A673 (cell line): ENCODE measurements at regions not wholly inside any gene's neighbourhood (a gene's known extent, or its start where the extent isn't known, plus 50 kb on each side); places are given as distances from the start of the nearest gene placed in this dataset.

Experiments
- BruUV-seq: library from RNA; stranded (reverse); fragments of 400-500 nt; replicated peaks from 2 replicates; lab custom pipeline; 2021; lab: Mats Ljungman, UMichigan
- CTCF ChIA-PET: fragments of 300-600 bp; sonication (Branson Sonifier 250); formaldehyde crosslinking; loops from one replicate; lab custom pipeline; 2022; ENCODE audit warnings: antibody characterized with exemption; lab: Charles Lee
- POLR2A ChIA-PET: fragments of 300-600 bp; sonication (Branson Sonifier 250); formaldehyde crosslinking; loops from one replicate; lab custom pipeline; 2022; ENCODE audit warnings: antibody characterized with exemption; ENCODE audit not compliant: low non-redundant PET; lab: Charles Lee
- DNase-seq: peaks from one replicate; pipeline ENCODE4 v3.0.0-alpha.2; 2015; ENCODE audit warnings: low spot score
- H3K27ac ChIP-seq: fragments of 200-600 bp; sonication (generic); 2 replicates; pipeline ENCODE4 v1.5.1; 2016; ENCODE audit warnings: mixed run types, low read depth, mild to moderate bottlenecking, mixed read lengths, antibody characterized with exemption, low read length; ENCODE audit not compliant: poor library complexity, severe bottlenecking
- H3K27me3 ChIP-seq: fragments of 200-600 bp; sonication (generic); replicated peaks from 2 replicates; pipeline ENCODE4 v1.6.1; 2017; ENCODE audit warnings: mixed run types, low read depth, mild to moderate bottlenecking, mixed read lengths, antibody characterized with exemption, low read length; ENCODE audit not compliant: insufficient read depth, poor library complexity
- H3K36me3 ChIP-seq: fragments of 200-600 bp; sonication (generic); 2 replicates; pipeline ENCODE4 v1.6.1; 2016; ENCODE audit warnings: mixed run types, mild to moderate bottlenecking, mixed read lengths, antibody characterized with exemption, low read length; ENCODE audit not compliant: insufficient read depth, poor library complexity, severe bottlenecking
- H3K4me1 ChIP-seq: fragments of 200-600 bp; sonication (generic); 2 replicates; pipeline ENCODE4 v1.6.1; 2017; ENCODE audit warnings: mixed run types, mild to moderate bottlenecking, mixed read lengths, antibody characterized with exemption, low read length; ENCODE audit not compliant: insufficient read depth, poor library complexity, severe bottlenecking
- H3K4me3 ChIP-seq: fragments of 200-600 bp; sonication (generic); 2 replicates; pipeline ENCODE4 v1.5.1; 2016; ENCODE audit warnings: low read depth, mixed run types, mild to moderate bottlenecking, mixed read lengths, low read length; ENCODE audit not compliant: poor library complexity, severe bottlenecking
- H3K9me3 ChIP-seq: fragments of 200-600 bp; sonication (generic); 2 replicates; pipeline ENCODE4 v1.6.1; 2016; ENCODE audit warnings: mixed run types, low read depth, mild to moderate bottlenecking, mixed read lengths, antibody characterized with exemption, low read length; ENCODE audit not compliant: poor library complexity, severe bottlenecking
- EZH2 ChIP-seq: fragments of 200-600 bp; sonication (generic); IDR thresholded peaks from 2 replicates; pipeline ENCODE4 v1.6.1; 2017; ENCODE audit warnings: borderline replicate concordance, low read depth, mild to moderate bottlenecking, mixed read lengths, antibody characterized with exemption, low read length; ENCODE audit not compliant: poor library complexity, severe bottlenecking
- intact Hi-C: fragments of 100-400 bp; cut with micrococcal nuclease; formaldehyde crosslinking; loops from one replicate; pipeline ENCODE4 v1.10.0; 2022; ENCODE audit not compliant: unreplicated experiment
- TF ChIP-seq, protein P1 (sequence below): fragments of 300-800, 200-600 bp; sonication (generic); conservative IDR thresholded peaks from 2 replicates; pipeline ENCODE4 v1.5.1; 2017; ENCODE audit warnings: low read depth, mild to moderate bottlenecking, antibody characterized with exemption, low read length, moderate library complexity, mixed read lengths

DNA sequence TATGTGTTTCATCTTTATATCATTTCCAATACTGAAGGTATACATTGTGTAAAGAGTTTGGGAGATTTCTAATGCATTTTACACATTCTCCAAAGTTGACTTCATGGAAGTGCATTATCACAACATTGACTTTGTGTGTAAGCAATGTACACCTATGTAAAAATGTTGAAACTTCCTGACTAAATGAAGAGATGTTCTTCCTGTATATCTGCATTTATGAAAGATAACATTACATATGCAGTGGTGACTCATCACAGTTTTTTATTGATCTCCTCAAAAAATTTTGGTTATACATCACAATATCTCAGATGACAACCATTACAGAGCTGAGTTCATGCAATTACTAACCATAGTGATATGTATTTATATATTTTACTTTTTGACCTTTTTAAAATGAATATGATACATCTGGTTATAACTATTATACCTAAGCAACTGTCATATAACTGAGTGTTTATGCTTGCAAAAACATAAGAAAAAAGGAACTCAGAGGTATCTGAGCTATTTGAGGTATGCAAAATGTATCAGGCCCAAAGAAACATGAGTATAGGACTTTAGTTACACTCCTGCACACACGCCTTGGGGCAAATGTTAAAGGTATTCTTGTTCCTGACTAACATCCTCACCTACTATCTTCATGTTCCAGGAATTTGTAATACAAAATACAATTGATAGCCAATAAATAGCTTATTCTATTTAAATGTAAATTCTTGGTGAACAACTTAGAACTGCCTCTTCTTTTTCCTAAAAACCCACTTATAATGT lies 88.2 kb upstream of the OLFM3 start:
- BruUV-seq, result no TSS peak

DNA sequence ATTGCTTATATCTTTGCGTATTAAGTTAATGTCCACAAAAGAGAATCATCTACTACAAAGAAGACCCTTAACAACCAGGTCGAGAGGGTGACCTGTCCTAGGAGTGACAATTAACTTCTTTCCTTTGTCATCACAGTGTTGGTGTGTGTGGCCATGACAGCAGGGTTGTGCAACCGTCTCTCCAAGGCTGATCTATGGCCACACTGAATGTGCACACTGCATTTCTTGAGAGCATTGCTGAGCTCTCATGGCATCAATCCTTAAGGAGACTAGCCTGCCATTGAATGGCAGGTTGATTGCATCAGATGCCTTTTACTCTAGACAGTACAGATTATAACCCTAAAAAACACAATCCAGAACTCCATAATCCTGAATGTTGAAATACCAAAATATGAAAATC lies 86.5 kb upstream of the OLFM3 start:
- intact Hi-C loops, result no loop called here
- DNase-seq, result no peak
- ChIA-PET CTCF (no interaction called here), POLR2A (no interaction called here)
- Histone ChIP-seq H3K27ac (no peak overlapping the region), H3K4me3 (no peak overlapping the region), H3K36me3 (no peaks in the 10 kb centered on the region), H3K9me3 (peaks cover 10% of the 10 kb centered on the region), H3K27me3 (no peaks in the 10 kb centered on the region), H3K4me1 (no peaks in the 10 kb centered on the region)
- TF ChIP-seq EZH2, result no peak
- TF ChIP-seq, protein P1, sequence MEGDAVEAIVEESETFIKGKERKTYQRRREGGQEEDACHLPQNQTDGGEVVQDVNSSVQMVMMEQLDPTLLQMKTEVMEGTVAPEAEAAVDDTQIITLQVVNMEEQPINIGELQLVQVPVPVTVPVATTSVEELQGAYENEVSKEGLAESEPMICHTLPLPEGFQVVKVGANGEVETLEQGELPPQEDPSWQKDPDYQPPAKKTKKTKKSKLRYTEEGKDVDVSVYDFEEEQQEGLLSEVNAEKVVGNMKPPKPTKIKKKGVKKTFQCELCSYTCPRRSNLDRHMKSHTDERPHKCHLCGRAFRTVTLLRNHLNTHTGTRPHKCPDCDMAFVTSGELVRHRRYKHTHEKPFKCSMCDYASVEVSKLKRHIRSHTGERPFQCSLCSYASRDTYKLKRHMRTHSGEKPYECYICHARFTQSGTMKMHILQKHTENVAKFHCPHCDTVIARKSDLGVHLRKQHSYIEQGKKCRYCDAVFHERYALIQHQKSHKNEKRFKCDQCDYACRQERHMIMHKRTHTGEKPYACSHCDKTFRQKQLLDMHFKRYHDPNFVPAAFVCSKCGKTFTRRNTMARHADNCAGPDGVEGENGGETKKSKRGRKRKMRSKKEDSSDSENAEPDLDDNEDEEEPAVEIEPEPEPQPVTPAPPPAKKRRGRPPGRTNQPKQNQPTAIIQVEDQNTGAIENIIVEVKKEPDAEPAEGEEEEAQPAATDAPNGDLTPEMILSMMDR, result no peak
- no TSS peak for BruUV-seq

More for the DNA sequence above, 88.2 kb upstream of the OLFM3 start:
- Histone ChIP-seq H3K4me1 (no peaks in the 10 kb centered on the region), H3K9me3 (peaks cover 10% of the 10 kb centered on the region), H3K36me3 (no peaks in the 10 kb centered on the region), H3K4me3 (no peak overlapping the region), H3K27me3 (no peaks in the 10 kb centered on the region), H3K27ac (no peak overlapping the region)
- no peak for TF ChIP-seq EZH2
- TF ChIP-seq, protein P1, result no peak
- ChIA-PET CTCF (no interaction called here), POLR2A (no interaction called here)
- intact Hi-C loops, result no loop called here
- DNase-seq, result no peak

DNA sequence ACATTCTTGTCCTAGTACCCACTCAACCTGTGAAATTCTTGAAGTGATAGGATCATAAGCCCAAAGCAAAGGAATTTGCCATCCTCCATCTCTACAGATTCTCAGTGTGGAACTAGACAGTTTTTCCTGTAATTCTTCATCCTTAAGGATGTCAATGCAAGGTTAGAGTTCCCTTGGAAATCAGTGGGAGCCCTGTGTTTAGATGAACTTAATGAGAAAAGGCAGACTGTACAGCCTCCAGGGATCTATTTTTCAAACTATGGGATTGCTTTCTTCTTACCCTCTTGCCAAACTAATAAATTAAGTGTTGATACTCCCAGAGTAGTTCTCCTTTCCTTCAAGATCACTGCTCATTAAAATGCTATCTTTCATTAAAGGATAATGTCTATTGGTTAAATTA lies 78.1 kb upstream of the OLFM3 start:
- Histone ChIP-seq H3K4me1 (peaks cover 29% of the 10 kb centered on the region), H3K9me3 (no peaks in the 10 kb centered on the region), H3K36me3 (no peaks in the 10 kb centered on the region), H3K4me3 (no peak overlapping the region), H3K27ac (no peak overlapping the region), H3K27me3 (no peaks in the 10 kb centered on the region)
- intact Hi-C loops, result loop anchor here (10.0 kb wide), 1 partner anchor 110 kb away; no protein-coding TSS in a partner anchor
- BruUV-seq, result no TSS peak
- ChIA-PET CTCF (no interaction called here), POLR2A (no interaction called here)
- TF ChIP-seq EZH2, result no peak
- TF ChIP-seq, protein P1, result no peak
- DNase-seq, result peak; percentile 54
